ENCODE measurements at regions not wholly inside any gene's neighbourhood (a gene's known extent, or its start where the extent isn't known, plus 50 kb on each side); places are given as distances from the start of the nearest gene placed in this dataset.

GRCh38 chr12:16674885-16675284, 68.9 kb upstream of the LMO3 start:
- no peak for TF ChIP-seq CTCF (IDR thresholded peaks at IDR 0.05)
- no peak for TF ChIP-seq POLR2AphosphoS5 (IDR thresholded peaks at IDR 0.05)
- no peak for TF ChIP-seq POLR2A (IDR thresholded peaks at IDR 0.05)
- TF ChIP-seq EP300 (IDR thresholded peaks at IDR 0.05) = no peak
- Histone ChIP-seq H3K27me3 (no peaks in the 10 kb centered on the region), H3K27ac (no peak overlapping the region), H3K4me3 (no peak overlapping the region), H3K36me3 (no peaks in the 10 kb centered on the region), H3K4me1 (peaks cover 0 to 7% (median 0%) of the 10 kb centered on the region in 4 donors), H3K9me3 (no peaks in the 10 kb centered on the region)
- no peak for DNase-seq
- intact Hi-C loops (cut with DNase I) = no loop called here
- 65 to 67% methylated on average over 2 of the region's 2 CpGs for WGBS, 2 donors

GRCh38 chr12:16670456-16671050, 64.6 kb upstream of the LMO3 start:
- no peaks in the 10 kb centered on the region for H3K36me3 ChIP-seq
- no peak for DNase-seq
- H3K4me1 ChIP-seq = peaks cover 0 to 13% (median 2%) of the 10 kb centered on the region in 4 donors
- no peaks in the 10 kb centered on the region for H3K9me3 ChIP-seq
- TF ChIP-seq POLR2A (IDR thresholded peaks at IDR 0.05) (no peak), POLR2AphosphoS5 (IDR thresholded peaks at IDR 0.05) (no peak), EP300 (IDR thresholded peaks at IDR 0.05) (no peak), CTCF (IDR thresholded peaks at IDR 0.05) (no peak)
- intact Hi-C loops (cut with DNase I) = no loop called here
- 84 to 86% methylated on average over 2 of the region's 2 CpGs for WGBS, 2 donors
- H3K27me3 ChIP-seq = no peaks in the 10 kb centered on the region
- H3K27ac ChIP-seq = no peak overlapping the region
- H3K4me3 ChIP-seq = no peak overlapping the region

- no peaks in the 10 kb centered on the region for H3K36me3 ChIP-seq
- H3K27me3 ChIP-seq = no peaks in the 10 kb centered on the region
- DNase-seq = no peak
- H3K9me3 ChIP-seq = no peaks in the 10 kb centered on the region
- intact Hi-C loops (cut with DNase I) = no loop called here
- H3K4me1 ChIP-seq = peaks cover 0 to 13% (median 2%) of the 10 kb centered on the region in 4 donors
- H3K27ac ChIP-seq = no peak overlapping the region
- no peak overlapping the region for H3K4me3 ChIP-seq
- TF ChIP-seq POLR2AphosphoS5 (IDR thresholded peaks at IDR 0.05) (no peak), POLR2A (IDR thresholded peaks at IDR 0.05) (no peak), EP300 (IDR thresholded peaks at IDR 0.05) (no peak), CTCF (IDR thresholded peaks at IDR 0.05) (no peak)
- WGBS, 2 donors = 40 to 54% methylated on average over 1 of the region's 1 CpG
Measured at GRCh38 chr12:16669756-16670155, 63.8 kb upstream of the LMO3 start.

GRCh38 chr12:16668198-16668597, 62.2 kb upstream of the LMO3 start:
- TF ChIP-seq EP300 (IDR thresholded peaks at IDR 0.05) (no peak), CTCF (IDR thresholded peaks at IDR 0.05) (no peak), POLR2A (IDR thresholded peaks at IDR 0.05) (no peak), POLR2AphosphoS5 (IDR thresholded peaks at IDR 0.05) (no peak)
- intact Hi-C loops (cut with DNase I) = no loop called here
- WGBS, 2 donors = 55 to 61% methylated on average over 2 of the region's 2 CpGs
- H3K4me1 ChIP-seq = peaks cover 0 to 13% (median 2%) of the 10 kb centered on the region in 4 donors
- no peaks in the 10 kb centered on the region for H3K36me3 ChIP-seq
- H3K4me3 ChIP-seq = no peak overlapping the region
- no peak overlapping the region for H3K27ac ChIP-seq
- no peaks in the 10 kb centered on the region for H3K9me3 ChIP-seq
- no peaks in the 10 kb centered on the region for H3K27me3 ChIP-seq
- DNase-seq = no peak

- Histone ChIP-seq H3K4me1 (no peaks in the 10 kb centered on the region), H3K9me3 (peaks cover 0 to 5% (median 2%) of the 10 kb centered on the region in 4 donors), H3K4me3 (no peak overlapping the region), H3K27me3 (no peaks in the 10 kb centered on the region), H3K27ac (no peak overlapping the region), H3K36me3 (no peaks in the 10 kb centered on the region)
- no peak for DNase-seq
- intact Hi-C loops (cut with DNase I) = no loop called here
- no peak for TF ChIP-seq EP300 (IDR thresholded peaks at IDR 0.05)
- TF ChIP-seq CTCF (IDR thresholded peaks at IDR 0.05) = no peak
- no peak for TF ChIP-seq POLR2A (IDR thresholded peaks at IDR 0.05)
- TF ChIP-seq POLR2AphosphoS5 (IDR thresholded peaks at IDR 0.05) = no peak
- 69 to 79% methylated on average over 1 of the region's 1 CpG for WGBS, 2 donors
Measured at GRCh38 chr12:16658699-16659098, 52.7 kb upstream of the LMO3 start.
